Glomerular visceral epithelial cell (primary cell): ENCODE measurements at regions not wholly inside any gene's neighbourhood (a gene's known extent, or its start where the extent isn't known, plus 50 kb on each side); places are given as distances from the start of the nearest gene placed in this dataset.

ENCODE experiments used
- DNase-seq: peaks from one replicate; pipeline ENCODE4 v3.0.0-alpha.2; 2016; ENCODE audit errors: extremely low spot score

DNA sequence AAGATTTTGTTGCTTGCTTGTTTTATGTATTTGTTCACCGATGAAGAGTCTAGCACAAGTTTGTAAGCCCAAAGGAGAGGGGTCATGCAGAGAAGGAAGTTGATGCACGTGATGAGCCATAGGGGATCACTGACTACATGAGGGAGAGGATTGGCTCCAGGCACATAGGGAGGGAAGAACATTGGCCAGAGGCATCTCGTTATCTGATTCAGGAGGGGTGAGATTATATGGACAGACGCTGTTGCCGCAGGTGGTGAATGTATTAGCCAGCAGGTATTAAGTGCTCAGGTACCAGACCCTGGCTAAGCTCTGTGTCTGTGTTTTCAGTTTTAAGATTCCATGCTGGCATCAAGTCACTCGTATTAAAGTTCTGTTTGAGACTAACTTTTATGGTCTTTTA is 91.8 kb upstream of the CHST9 start:
- DNase-seq, result no peak

GRCh38 chr18:27276479-27276878 is 91.4 kb upstream of the CHST9 start:
- no peak for DNase-seq

GRCh38 chr18:27274901-27275300 is 89.8 kb upstream of the CHST9 start:
- DNase-seq, result no peak

DNA sequence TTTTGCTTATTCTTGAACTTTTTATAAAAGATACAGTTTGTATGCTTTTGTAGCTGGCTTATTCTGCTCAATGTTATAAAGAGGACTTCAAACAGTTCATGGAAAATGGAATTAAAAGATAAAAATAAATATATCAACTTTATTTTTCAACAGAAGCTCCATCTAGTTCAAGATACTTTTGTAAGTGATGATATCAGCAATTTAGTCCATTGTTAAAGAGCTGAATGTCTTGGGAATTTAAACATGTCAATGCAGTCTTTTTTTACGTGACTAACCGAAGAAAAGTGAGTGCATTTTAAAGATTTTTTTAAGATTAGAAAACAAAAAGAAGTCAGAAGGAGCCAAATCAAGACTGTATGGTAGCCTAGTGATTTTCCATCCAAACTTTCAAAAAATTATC is 85.4 kb upstream of the CHST9 start:
- no peak for DNase-seq

- DNase-seq, result no peak
Observed at GRCh38 chr18:27263369-27263768, 78.3 kb upstream of the CHST9 start.

DNA sequence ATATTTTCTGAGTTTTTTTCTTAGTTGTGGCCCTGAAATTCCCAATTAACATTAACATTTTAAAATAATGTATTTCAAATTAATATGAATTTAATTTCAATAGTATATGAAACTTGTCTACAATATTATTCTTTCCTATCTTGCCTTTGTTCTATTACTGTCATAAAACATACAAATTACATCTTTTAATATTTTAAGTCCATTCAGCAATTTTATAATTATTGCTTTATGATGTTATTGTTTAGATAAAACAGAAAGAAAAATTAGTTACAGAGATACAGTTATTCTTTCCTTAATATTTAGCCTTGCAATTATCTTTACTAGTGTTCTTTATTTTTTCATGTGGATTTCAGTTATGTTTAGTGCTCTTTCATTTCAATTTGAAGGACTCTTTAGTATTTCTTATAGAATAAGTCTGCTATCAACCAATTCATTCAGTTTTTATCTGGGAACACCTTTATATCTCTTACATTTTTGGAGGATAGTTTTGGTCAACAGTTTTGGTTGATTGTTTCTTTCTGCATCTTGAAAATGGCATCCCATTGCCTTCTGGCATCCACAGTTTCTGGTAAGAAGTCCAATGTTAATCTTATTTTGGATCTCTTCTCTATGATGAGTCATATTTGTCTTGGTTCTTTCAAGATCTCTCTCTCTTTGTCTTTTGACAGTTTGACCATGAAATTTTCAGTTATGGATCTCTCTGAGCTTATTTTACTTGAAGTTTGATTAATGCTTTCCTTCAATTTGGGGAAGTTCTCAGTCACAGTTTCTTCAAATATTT is 76.9 kb upstream of the CHST9 start:
- no peak for DNase-seq

- DNase-seq, result no peak
Observed at GRCh38 chr18:27253571-27253970, 68.5 kb upstream of the CHST9 start.

- DNase-seq, result no peak
Observed at GRCh38 chr18:27250471-27250870, 65.4 kb upstream of the CHST9 start.

DNA sequence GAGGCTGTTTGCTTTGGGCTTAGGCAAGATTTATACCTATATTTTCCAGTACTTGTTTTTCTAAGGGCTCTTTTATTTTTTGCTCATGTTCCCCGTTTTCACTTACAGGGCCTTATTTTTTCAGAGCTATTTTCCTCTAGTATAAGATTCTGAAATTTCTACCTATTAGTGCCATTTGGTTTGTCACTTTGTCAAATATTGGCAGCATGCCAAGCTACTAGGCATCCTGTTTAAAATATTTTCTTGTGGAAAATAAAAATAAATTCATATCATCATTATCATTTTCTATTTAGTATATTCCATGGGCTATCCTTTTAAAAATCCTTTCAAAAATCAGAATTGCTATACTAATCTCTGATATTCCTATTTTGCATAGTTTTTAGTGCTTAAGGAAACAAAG is 64.8 kb upstream of the CHST9 start:
- DNase-seq, result no peak

- DNase-seq, result no peak
Observed at GRCh38 chr18:27244259-27244658, 59.2 kb upstream of the CHST9 start.

GRCh38 chr18:27242392-27243047 is 57.4 kb upstream of the CHST9 start:
- DNase-seq, result no peak

DNA sequence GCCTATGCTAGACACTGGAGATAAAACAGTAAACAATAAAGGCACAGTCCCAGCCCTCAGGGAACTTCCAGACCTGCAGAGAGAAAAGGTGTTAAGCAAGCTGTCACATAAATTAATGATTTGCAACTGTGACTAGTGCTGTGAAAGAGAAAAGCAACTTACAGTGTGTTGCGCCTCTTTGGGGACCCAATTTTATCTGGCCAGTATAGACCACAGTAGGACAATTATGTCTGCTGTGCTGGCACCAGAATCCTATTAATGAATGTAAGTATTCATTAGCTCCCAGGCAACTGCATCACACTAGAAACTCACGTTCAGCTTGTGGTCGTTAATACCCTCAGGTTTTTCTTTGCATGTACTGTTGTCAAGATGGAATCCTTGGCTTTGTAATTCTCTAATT is 55.3 kb upstream of the CHST9 start:
- DNase-seq, result no peak

GRCh38 chr18:27239669-27240068 is 54.6 kb upstream of the CHST9 start:
- no peak for DNase-seq

DNA sequence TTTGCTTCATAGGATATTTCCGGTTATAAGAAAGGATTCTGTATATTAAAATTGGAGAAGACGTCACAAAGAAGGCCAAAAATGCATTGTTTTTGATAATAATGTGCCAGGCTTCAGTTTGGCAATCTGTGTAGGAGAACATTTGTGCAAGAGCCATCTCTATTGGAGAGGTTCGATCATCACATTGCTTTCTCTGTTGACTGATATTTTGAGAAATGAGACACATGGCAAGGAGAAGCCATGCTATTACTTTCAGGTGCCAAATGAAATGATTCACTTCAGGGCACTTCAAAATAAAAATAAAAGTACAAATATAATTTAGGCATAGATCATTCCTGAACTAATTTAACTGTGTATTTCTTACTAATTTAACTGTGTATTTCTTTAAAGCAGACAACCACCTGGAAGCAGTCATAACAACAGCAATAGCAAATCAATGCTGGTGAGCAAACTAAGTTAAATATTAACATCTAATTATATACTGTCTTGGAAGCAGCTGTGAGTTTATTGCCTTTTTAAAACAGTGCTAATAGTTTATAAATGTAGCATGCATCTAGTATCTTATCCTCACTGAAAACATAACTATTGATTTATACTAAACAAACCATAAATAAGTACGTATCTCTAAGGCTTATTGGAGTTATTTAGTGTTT is 50.2 kb upstream of the CHST9 start:
- no peak for DNase-seq
